WTC11 (cell line): ENCODE measurements at regions not wholly inside any gene's neighbourhood (a gene's known extent, or its start where the extent isn't known, plus 50 kb on each side); places are given as distances from the start of the nearest gene placed in this dataset.

Source experiments
- CDX4 ChIP-seq: fragments of 250-450 bp; sonication (Bioruptor Pico); IDR thresholded peaks from 2 replicates; pipeline ENCODE4 v1.9.0; 2021; ENCODE audit warnings: moderate library complexity, mild to moderate bottlenecking, inconsistent platforms, borderline replicate concordance
- CTCF ChIP-seq: fragments of 200-600 bp; IDR thresholded peaks from 2 replicates; pipeline ENCODE4 v1.8.0; 2022; ENCODE audit warnings: antibody characterized with exemption
- E2F4 ChIP-seq: sonication (generic); formaldehyde crosslinking; IDR thresholded peaks from 2 replicates; pipeline ENCODE4 v1.8.1; 2022; ENCODE audit warnings: low read depth, mild to moderate bottlenecking, moderate library complexity, missing genetic modification reagents, borderline replicate concordance
- EMX1 ChIP-seq: fragments of 250-450 bp; sonication (Bioruptor Pico); IDR thresholded peaks from 2 replicates; pipeline ENCODE4 v1.8.0; 2021; ENCODE audit warnings: mild to moderate bottlenecking
- FOXP1 ChIP-seq: sonication (generic); formaldehyde crosslinking; IDR thresholded peaks from 2 replicates; pipeline ENCODE4 v1.8.0; 2022; ENCODE audit warnings: missing genetic modification reagents, mild to moderate bottlenecking, moderate library complexity, borderline replicate concordance
- IRF2 ChIP-seq: sonication (generic); formaldehyde crosslinking; IDR thresholded peaks from 2 replicates; pipeline ENCODE4 v1.8.0; 2022; ENCODE audit warnings: low read depth, missing genetic modification reagents, borderline replicate concordance
- NR3C1 ChIP-seq: sonication (generic); formaldehyde crosslinking; conservative IDR thresholded peaks from 2 replicates; pipeline ENCODE4 v1.8.1; 2023; ENCODE audit warnings: low read depth, mild to moderate bottlenecking, missing genetic modification reagents
- PRDM15 ChIP-seq: sonication (generic); formaldehyde crosslinking; IDR thresholded peaks from 2 replicates; pipeline ENCODE4 v1.8.0; 2022; ENCODE audit warnings: missing genetic modification reagents
- SP1 ChIP-seq: sonication (generic); formaldehyde crosslinking; conservative IDR thresholded peaks from 2 replicates; pipeline ENCODE4 v1.8.1; 2022; ENCODE audit warnings: missing genetic modification reagents
- USF2 ChIP-seq: sonication (generic); formaldehyde crosslinking; IDR thresholded peaks from 2 replicates; pipeline ENCODE4 v1.8.1; 2023; ENCODE audit warnings: mild to moderate bottlenecking, missing genetic modification reagents, moderate library complexity
- ZNF232 ChIP-seq: sonication (generic); formaldehyde crosslinking; IDR thresholded peaks from 2 replicates; pipeline ENCODE4 v1.8.0; 2022; ENCODE audit warnings: mild to moderate bottlenecking, missing genetic modification reagents
- ZNF281 ChIP-seq: sonication (generic); formaldehyde crosslinking; IDR thresholded peaks from 2 replicates; pipeline ENCODE4 v1.8.0; 2023; ENCODE audit warnings: mild to moderate bottlenecking, missing genetic modification reagents
- ZNF317 ChIP-seq: sonication (generic); formaldehyde crosslinking; IDR thresholded peaks from 2 replicates; pipeline ENCODE4 v1.8.1; 2023; ENCODE audit warnings: low read depth, mild to moderate bottlenecking, moderate library complexity, missing genetic modification reagents, borderline replicate concordance
- ZNF423 ChIP-seq: fragments of 250-450 bp; sonication (Bioruptor Pico); IDR thresholded peaks from 2 replicates; pipeline ENCODE4 v2.1.2; 2022; ENCODE audit warnings: mild to moderate bottlenecking, moderate library complexity

GRCh38 chrX:43139645-43140044, 361.7 kb upstream of the PPP1R2C start:
- no peak for TF ChIP-seq SP1 (CRISPR knock-in tag)
- no peak for TF ChIP-seq CTCF
- TF ChIP-seq NR3C1 = no peak
- TF ChIP-seq FOXP1 (CRISPR knock-in tag) = no peak
- TF ChIP-seq E2F4 (CRISPR knock-in tag) = no peak
- no peak for TF ChIP-seq PRDM15 (CRISPR knock-in tag)
- TF ChIP-seq ZNF423 (CRISPR knock-in tag) = no peak
- TF ChIP-seq IRF2 (CRISPR knock-in tag) = no peak
- no peak for TF ChIP-seq ZNF232 (CRISPR knock-in tag)
- TF ChIP-seq USF2 (CRISPR knock-in tag) = no peak
- no peak for TF ChIP-seq CDX4 (CRISPR knock-in tag)
- TF ChIP-seq EMX1 (CRISPR knock-in tag) = no peak
- no peak for TF ChIP-seq ZNF317 (CRISPR knock-in tag)
- TF ChIP-seq ZNF281 (CRISPR knock-in tag) = no peak
